Activated T-cell treated with anti-CD3 and anti-CD28 coated beads for 48 hours (primary cell): ENCODE measurements at regions not wholly inside any gene's neighbourhood (a gene's known extent, or its start where the extent isn't known, plus 50 kb on each side); places are given as distances from the start of the nearest gene placed in this dataset.

Source experiments
- DNase-seq: peaks from one replicate; pipeline ENCODE4 v3.0.0-alpha.2; 2020; ENCODE audit warnings: low read depth

DNA sequence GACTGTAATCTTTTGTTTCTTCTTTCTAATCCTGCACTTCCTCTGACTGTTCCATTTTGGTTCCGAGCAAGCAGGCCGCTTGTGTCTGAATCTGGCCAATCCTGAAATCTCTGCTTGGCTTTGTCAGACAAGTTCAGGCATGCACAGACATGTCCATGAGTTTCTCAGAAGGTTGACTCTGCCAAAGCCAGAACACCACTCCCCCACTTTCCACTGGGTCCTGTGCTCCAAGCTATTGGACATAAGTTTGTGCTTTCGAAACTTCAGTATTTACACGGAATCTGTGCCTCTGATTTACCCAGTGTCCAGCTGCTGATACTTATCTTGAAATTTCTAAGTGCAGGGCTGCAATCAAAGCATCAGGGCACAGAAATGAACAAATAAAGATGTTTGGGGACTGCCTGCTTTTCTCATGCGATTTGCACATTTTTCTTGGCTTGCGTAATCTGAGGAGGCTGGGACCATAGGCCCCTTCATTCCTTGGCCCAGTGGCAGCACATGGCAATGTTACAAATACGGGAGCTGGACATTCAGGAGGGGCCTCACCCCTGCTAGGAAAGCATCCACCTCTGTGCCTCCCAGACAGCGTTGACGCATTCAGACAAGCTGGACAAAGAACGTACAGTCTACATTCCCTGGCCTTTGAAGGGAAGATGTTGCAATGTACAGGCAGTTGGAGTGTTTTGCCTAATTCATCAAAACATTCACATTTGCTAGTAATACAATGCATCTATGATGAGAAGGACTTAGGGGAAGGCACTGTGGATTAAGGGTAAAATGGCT, 209.2 kb upstream of the PAPPA start:
- DNase-seq: no peak

DNA sequence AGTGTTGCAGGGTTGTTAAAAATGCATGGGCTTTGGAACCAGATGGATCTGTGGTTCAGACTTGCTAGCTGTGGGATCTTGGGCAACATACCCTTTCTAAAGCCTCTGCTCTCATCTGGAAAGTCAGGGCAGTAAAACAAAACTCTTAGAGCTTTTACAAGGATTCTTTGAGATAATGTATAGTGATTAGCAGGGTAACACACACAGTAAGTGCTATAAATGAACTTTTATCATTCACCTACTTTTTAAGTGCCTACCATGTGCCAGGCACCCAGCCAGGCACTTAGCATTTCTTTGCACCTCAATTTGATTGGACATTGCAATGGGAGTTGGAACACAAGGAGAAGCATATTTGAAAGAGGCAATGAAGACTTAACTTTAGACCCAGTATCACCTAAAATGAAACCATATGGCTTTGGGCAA, 208.6 kb upstream of the PAPPA start:
- DNase-seq: no peak

DNA sequence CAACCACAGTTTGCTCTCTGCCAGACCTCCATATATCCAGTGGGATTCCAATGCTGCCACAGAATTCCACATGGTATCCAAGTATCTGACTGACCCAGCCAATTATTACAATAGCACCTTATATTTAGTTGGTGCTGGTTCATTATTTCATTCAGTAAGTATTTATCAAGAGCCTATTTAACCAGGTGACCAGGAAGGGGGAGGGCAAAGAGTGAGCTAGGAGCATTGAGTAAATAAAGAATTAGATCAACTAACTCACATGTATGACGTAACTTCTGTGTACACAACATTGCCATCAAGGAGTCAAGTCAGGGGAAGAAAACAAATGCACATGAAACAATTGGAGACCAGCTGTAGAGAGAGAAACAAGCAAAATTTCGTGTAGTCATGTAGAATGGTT, 207.1 kb upstream of the PAPPA start:
- no peak for DNase-seq

DNA sequence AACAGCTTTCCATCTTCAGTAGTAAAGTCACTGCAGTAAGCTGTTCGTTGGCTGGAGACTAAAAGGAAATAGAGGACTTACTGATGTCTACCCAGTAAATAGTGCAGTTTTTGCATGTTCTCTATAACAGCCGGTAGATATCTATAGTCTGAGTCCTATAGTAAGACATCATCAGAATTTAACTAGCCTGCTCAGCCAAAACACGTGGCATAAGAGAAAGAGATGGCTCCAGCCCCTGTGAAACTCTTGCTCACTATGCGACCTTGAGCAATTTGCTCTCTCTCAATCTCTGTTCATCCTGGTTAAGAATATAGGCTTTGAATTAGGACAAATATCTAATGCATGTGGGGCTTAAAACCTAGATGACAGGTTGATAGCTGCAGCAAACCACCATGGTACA, 201.6 kb upstream of the PAPPA start:
- DNase-seq: no peak

- no peak for DNase-seq
Observed at GRCh38 chr9:115952430-115953292, 200.9 kb upstream of the PAPPA start.

DNA sequence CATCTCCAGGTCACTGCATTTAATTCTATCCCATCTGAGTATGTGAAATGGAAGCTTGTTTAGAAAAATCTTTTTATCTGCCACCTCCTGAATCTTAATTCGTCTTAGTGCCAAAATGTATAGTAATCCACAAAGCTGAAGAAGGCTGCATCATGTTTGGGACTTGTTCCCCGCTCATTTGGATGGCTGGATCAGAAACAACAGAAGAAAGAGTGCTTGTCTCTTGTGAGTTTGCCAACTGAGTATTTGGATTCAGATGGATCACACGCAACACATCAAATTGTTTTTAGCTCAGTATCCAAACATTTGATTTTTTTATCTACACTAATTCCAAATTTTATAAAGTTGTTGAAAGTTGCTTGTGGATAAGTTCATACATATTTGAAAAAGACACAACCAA, 197.2 kb upstream of the PAPPA start:
- DNase-seq: no peak

DNA sequence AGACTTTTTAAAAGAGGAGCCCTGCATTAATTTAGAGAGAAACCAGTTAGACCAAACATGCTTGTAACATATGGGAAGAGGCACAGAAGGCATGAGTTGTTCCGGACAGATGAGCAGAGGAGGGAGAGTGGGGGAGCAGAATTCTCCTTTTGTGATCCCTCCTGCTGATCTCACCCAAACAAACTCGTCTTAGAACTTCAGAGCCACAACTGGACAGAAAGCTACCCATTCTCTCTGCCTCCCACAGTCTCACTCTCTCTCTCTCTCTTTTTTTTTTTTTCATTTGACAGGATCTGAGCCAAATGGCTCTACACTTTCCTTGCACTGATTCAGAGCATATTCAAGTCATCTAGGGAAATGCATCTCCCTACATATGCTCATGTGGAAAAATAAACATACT, 196.0 kb upstream of the PAPPA start:
- DNase-seq: no peak

DNA sequence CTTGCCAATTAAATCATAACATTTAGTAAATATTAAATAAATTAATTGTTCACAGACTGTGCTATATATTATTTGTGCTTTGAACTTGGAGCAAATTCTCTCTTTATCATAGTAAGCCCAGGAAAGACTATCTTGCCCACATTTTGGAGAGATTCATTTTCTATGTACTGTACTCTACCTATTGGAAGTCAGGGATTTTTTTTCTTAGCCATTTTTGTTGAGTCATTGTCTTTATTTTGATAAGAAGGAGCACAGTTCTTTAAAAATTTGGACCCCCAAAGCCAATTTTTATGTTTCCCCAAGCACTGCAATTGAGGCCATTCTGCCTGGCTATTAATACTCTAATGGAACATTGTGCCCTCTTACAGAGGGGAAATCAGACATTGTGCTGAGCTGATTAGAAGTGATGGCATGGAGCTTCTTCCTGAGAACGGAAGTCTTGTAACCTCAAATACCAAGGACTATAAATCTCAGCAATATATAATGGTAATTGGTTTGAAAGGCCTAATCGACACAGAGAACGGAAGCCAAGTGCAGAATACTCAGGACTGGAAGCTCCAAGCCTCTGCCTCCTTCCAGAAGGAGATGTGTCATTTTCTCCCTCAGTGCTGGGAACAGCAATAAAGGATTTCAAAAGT, 188.8 kb upstream of the PAPPA start:
- DNase-seq: no peak

DNA sequence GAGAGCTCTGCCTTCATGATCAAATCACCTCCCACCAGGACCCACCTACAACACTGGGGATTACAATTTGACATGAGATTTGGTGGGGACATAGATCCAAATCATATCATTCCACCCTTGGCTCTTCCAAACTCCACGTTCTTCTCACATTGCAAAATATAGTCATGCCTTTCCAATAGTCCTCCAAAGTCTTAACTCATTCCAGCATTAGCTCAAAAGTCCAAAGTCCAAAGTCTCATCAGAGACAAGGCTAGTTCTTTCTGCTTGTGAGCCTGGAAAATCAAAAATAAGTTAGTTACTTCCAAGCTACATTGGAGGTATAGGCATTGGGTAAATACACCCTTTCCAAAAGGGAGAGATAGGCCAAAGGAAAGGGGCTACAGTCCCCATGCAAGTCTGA, 186.9 kb upstream of the PAPPA start:
- no peak for DNase-seq

GRCh38 chr9:115969096-115969495, 184.5 kb upstream of the PAPPA start:
- no peak for DNase-seq

DNA sequence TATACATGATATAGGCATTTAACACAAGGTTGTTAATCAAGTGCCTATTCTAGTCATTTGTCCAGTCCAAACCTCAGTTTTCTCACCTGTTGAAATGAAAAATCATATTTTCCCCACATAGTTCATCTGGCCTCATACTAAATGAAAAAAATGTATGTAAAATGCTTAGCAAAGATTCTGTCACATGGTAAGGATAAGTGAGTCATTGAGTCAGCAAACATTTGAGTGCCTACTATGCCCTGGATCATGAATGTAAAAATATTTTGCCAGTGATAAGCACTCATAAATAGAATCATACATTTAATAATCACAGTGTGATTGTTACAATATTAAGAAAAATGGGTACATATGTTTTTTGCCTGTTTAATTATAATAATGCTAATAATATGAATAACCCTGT, 181.2 kb upstream of the PAPPA start:
- no peak for DNase-seq

DNA sequence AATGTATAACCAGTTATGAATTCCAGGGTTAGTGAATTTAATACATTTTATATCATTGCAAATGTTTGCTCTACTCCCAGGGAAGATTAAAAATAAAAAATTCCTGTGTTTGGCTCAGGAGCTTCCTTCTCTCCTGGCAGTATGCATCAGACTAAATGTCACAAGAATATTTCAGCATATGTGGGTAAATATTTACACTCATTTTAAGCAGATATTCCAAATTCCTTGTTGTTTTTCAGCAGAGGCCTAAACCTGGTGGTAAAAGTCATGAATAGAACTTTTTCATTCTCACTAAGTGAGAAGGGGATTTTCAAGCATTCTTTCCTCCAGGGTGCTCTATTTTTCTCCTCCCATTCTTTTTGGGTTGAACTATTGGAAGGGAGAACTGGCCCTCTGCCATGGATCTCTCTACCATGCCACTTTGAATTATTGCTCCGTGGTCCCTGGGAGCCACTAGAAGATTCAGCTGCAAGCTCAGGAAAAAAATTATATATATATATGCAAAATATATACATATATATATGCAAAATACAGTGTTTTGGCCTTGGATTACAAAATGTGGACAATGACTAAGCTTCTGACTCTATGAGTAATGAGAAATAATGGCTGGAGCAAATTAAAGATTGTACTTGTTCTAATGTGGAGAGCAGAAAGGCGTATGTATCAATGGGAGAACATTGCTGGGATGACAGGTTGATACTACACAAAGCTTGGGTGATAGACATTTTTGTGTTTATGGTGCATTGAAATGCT, 180.6 kb upstream of the PAPPA start:
- no peak for DNase-seq

- DNase-seq: no peak
Observed at GRCh38 chr9:115976781-115977180, 176.8 kb upstream of the PAPPA start.

GRCh38 chr9:115978091-115978490, 175.5 kb upstream of the PAPPA start:
- DNase-seq: no peak

DNA sequence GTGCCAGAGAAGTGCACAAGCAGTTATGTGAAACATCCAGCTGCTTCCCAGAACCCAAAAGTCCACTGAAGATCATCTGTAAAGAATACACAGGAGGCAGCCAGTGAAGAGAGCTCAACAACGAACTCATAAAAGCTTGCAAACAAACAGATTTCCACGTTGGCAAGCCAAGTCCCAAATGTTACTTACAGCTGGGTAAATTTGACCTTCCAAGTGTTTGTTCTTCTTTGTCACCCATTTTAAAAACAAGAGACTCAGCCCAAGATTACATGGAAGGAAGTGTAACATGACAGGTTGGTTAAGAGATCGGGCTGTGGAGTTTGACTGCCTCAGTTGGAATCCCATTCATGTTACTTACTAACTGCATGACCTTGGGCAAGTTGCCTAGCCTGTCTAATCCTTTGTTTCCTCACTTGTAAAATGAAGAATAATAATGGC, 174.9 kb upstream of the PAPPA start:
- DNase-seq: no peak

- no peak for DNase-seq
Observed at GRCh38 chr9:115980054-115980453, 173.5 kb upstream of the PAPPA start.

GRCh38 chr9:115980502-115980901, 173.1 kb upstream of the PAPPA start:
- DNase-seq: no peak

DNA sequence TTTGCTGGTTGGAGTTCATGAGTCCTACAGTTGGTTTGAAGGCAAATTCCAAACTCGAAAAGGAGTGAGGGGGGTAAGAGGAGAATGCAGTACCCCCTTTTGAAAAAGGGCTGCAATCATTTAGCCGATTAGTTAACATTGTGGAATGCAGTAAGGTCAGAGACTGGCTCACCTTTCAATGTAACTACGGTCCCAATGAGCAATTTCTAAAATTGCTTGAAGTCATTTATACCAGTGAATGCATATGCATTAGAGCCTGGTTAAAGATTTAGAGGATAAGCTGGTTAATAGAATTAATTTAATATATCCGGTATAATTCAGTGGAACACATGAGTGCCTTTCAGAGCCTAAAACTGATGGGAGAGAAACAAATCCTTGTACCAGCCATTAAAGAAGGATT, 172.6 kb upstream of the PAPPA start:
- DNase-seq: no peak

DNA sequence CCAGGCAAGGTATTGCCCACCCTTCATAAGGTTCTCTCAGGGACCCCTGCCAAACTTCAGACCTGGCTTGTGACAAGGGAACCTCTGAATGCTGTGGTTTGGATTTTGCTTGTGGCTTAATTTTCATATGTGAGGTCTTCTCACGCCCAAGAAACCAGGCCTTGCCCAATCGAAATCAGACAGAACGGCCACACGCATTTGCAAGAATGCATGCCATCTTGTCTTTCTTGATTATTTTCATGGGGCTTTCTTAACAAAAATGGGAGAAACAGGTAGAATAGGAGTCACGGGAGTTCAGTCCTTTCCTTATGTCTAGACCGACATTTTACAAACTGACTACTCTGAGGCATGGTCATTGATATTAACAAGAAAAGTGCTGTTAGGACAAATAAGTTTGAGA, 170.2 kb upstream of the PAPPA start:
- no peak for DNase-seq

DNA sequence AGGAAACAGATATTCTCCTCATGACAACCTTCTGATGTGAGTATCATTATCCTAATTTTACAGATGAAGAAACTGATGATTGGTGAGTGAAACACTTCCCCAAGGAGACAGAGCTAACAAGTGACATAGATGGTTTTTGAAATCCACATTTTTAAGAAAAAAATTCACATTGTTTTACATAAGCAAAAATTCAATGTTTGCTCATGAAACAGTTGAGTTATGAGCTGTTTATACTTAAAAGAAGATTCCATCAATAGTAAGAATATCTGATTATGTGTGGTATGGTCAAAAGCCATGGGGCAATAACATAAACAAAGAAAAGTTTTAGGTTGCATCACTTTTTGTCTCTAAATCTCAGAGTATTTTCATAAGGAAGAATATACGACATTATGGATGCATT, 167.9 kb upstream of the PAPPA start:
- DNase-seq: no peak

DNA sequence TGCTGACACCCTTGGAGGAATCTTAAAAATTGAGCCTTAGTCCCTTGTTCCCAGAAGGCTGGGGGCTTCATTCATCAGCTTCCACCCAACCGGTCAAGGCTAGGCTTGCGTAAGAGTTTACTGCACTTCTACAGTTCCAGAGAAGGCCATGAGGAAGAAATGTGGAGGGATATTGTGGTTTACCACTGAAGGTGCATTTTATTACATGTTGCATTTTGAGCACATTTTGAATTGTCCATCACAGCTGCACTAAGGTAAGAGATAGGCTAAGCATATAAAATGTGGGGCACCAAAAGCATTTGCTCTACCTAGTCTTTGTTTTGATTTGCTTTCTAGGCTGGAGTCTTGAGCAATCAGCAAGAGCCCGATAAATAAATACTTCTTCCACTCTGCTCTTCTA, 167.1 kb upstream of the PAPPA start:
- DNase-seq: no peak

DNA sequence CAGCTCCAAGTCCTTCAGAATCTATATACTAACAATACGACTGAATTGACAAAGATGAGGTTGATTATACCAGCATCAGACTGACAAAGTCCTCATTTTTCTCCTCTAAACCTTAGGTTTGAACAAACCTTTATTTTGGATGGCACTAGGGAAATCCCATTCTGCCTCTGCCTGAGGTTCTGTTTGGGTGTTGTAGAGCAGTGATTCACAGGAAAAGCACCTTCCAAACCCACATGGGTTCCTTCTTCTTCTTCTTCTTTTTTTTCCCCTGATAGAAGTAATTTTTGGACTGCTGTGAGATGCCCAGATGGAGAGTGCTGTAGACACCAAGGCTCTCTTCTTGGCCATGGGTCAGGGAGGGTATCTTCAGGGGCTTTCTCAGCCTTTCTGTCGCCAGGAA, 164.9 kb upstream of the PAPPA start:
- no peak for DNase-seq
